OCI-LY1 (cell line): ENCODE measurements at regions not wholly inside any gene's neighbourhood (a gene's known extent, or its start where the extent isn't known, plus 50 kb on each side); places are given as distances from the start of the nearest gene placed in this dataset.
A peak's percentile ranks its signal among the peaks of the same experiment; 100 is the strongest.
"Not testable (repeated sequence)": the region's sequence is repeated elsewhere in the genome, so short reads cannot be mapped to it uniquely, and the experiment has no call there.

Experiments used
- H2AFZ ChIP-seq: fragments of 200-600 bp; sonication (generic), shearing (Covaris generic); 2 replicates; pipeline ENCODE4 v1.6.0; 2014; ENCODE audit warnings: antibody characterized with exemption, mild to moderate bottlenecking, low read length
- H3F3A ChIP-seq: fragments of 200-600 bp; sonication (generic), shearing (Covaris generic); 2 replicates; pipeline ENCODE4 v1.6.0; 2014; ENCODE audit warnings: mild to moderate bottlenecking, antibody characterized with exemption, low read length, moderate library complexity; ENCODE audit not compliant: insufficient read depth
- H3K27ac ChIP-seq: fragments of 200-600 bp; sonication (generic); 2 replicates; pipeline ENCODE4 v1.5.1; 2014; ENCODE audit warnings: low read length, mixed run types, mild to moderate bottlenecking, low read depth; ENCODE audit not compliant: poor library complexity, severe bottlenecking
- H3K27me3 ChIP-seq: fragments of 200-600 bp; sonication (generic); 2 replicates; pipeline ENCODE4 v1.6.0; 2014; ENCODE audit warnings: antibody characterized with exemption, mild to moderate bottlenecking, low read length, moderate library complexity; ENCODE audit not compliant: insufficient read depth
- H3K36me3 ChIP-seq: fragments of 200-600 bp; sonication (generic); 2 replicates; pipeline ENCODE4 v1.6.1; 2014; ENCODE audit warnings: mild to moderate bottlenecking, antibody characterized with exemption, low read length, moderate library complexity, mixed read lengths; ENCODE audit not compliant: insufficient read depth
- H3K4me1 ChIP-seq: fragments of 200-600 bp; sonication (generic); 2 replicates; pipeline ENCODE4 v1.5.1; 2014; ENCODE audit warnings: mild to moderate bottlenecking, low read length, moderate library complexity; ENCODE audit not compliant: insufficient read depth, severe bottlenecking
- H3K4me2 ChIP-seq: fragments of 200-600 bp; sonication (generic), shearing (Covaris generic); 2 replicates; pipeline ENCODE4 v1.6.1; 2014; ENCODE audit warnings: low read length
- H3K4me3 ChIP-seq: fragments of 200-600 bp; sonication (generic); 2 replicates; pipeline ENCODE4 v1.5.1; 2014; ENCODE audit warnings: low read length, low read depth, mild to moderate bottlenecking, mixed read lengths; ENCODE audit not compliant: poor library complexity, severe bottlenecking
- H3K79me2 ChIP-seq: fragments of 200-600 bp; shearing (Covaris generic); 2 replicates; pipeline ENCODE4 v1.6.1; 2016; ENCODE audit warnings: mixed run types, low read length, mixed read lengths; ENCODE audit not compliant: insufficient read depth
- H3K9ac ChIP-seq: fragments of 200-600 bp; sonication (generic), shearing (Covaris generic); 2 replicates; pipeline ENCODE4 v1.6.1; 2014; ENCODE audit warnings: mild to moderate bottlenecking, low read length, mixed read lengths
- H3K9me2 ChIP-seq: fragments of 200-600 bp; sonication (generic), shearing (Covaris generic); 2 replicates; pipeline ENCODE4 v1.6.1; 2014; ENCODE audit warnings: low read depth, mild to moderate bottlenecking, low read length, mixed read lengths
- H3K9me3 ChIP-seq: fragments of 200-600 bp; shearing (Covaris generic); 2 replicates; pipeline ENCODE4 v1.6.1; 2014; ENCODE audit warnings: low read length, mixed read lengths
- H4K20me1 ChIP-seq: fragments of 200-600 bp; sonication (generic), shearing (Covaris generic); 2 replicates; pipeline ENCODE4 v1.6.0; 2016; ENCODE audit warnings: mild to moderate bottlenecking, low read length; ENCODE audit not compliant: insufficient read depth
- EZH2 ChIP-seq: fragments of 200-600 bp; sonication (generic), shearing (Covaris generic); IDR thresholded peaks from 2 replicates; pipeline ENCODE4 v1.8.0; 2017; ENCODE audit warnings: borderline replicate concordance, mixed run types, mild to moderate bottlenecking, antibody characterized with exemption, low read length, moderate library complexity, mixed read lengths
- TF ChIP-seq, protein P1 (sequence below): fragments of 200-600 bp; sonication (generic), shearing (Covaris generic); IDR thresholded peaks from 2 replicates; pipeline ENCODE4 v1.5.1; 2017; ENCODE audit warnings: mild to moderate bottlenecking, antibody characterized with exemption, low read length, moderate library complexity, mixed read lengths

DNA sequence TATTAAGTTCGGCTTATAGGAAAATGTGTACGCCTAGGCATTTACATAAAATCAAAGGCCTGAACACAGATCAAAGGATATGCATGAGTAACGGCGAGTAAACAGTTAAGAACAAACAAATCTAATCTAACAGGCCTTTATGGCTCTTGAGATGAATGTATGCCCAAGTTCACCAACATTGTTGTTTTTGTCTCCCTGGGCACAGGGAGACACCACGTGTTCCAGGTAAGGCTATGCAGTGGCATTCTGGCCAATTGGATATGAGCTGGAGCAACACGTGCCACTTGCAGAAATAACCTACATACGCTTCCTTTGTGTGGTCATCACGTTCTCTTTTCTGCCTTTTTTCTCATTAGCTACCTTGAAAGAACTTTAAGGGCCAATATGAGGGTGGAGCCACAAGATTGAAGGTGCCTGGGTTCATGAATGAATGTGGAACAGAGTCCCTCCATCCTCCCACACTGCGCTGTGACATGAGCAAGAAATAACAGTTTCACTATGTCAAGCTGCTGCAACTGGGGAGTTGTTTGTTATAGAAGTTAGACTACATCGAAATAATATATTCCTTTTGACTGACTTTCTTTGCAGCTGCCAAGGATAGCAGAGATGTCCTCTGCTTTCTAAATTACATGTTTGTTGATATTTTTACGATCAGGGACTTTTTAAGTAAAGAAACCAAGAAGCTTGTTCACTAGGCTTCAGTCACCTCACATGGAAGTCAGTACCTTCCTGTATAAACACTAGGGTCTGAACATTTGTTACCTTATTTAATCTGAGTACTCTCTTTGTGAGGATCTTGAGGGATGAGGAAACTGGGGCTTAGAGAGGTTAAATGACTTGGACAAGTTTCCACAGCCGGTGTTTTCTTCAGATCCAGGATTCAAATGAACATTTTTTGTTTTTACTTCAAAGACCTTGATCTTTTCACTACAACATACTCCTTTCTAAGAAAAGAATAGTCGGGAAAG is 427.5 kb upstream of the TBL1XR1 start:
- TF ChIP-seq, protein P1, sequence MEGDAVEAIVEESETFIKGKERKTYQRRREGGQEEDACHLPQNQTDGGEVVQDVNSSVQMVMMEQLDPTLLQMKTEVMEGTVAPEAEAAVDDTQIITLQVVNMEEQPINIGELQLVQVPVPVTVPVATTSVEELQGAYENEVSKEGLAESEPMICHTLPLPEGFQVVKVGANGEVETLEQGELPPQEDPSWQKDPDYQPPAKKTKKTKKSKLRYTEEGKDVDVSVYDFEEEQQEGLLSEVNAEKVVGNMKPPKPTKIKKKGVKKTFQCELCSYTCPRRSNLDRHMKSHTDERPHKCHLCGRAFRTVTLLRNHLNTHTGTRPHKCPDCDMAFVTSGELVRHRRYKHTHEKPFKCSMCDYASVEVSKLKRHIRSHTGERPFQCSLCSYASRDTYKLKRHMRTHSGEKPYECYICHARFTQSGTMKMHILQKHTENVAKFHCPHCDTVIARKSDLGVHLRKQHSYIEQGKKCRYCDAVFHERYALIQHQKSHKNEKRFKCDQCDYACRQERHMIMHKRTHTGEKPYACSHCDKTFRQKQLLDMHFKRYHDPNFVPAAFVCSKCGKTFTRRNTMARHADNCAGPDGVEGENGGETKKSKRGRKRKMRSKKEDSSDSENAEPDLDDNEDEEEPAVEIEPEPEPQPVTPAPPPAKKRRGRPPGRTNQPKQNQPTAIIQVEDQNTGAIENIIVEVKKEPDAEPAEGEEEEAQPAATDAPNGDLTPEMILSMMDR = no peak
- no peak for TF ChIP-seq EZH2
- Histone ChIP-seq H3K4me1 (no peaks in the 10 kb centered on the region), H3K9me2 (no peaks in the 10 kb centered on the region; the same call in 1 of the 2 replicates), H3K4me3 (no peak overlapping the region), H3K9ac (no peak overlapping the region), H3K4me2 (peak overlapping the region; percentile 1; the same call in 1 of the 2 replicates), H3K27me3 (no peaks in the 10 kb centered on the region), H3K9me3 (no peaks in the 10 kb centered on the region), H3F3A (no peaks in the 10 kb centered on the region), H2AFZ (no peak overlapping the region), H3K27ac (no peak overlapping the region), H3K36me3 (no peaks in the 10 kb centered on the region), H4K20me1 (no peaks in the 10 kb centered on the region), H3K79me2 (no peaks in the 10 kb centered on the region)

DNA sequence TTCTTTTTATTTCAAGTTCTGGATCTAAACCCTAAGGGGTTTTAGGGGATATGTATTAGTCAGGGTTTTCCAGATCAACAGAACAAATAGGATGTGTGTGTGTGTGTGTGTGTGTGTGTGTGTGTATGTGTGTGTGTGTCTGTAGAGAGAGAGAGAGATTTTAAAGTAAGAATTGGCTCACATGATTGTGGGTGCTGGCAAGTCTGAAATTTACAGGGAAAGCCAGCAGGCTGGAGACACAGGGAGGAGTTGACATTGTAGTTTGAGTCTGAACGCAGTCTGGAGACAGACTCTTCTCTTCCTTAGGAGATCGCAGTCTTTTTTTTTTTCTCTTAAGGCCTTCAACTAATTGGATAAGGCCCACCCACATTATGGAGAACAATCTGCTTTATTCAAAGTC is 428.8 kb upstream of the TBL1XR1 start:
- H3K4me2 ChIP-seq = no peak overlapping the region
- H2AFZ ChIP-seq = no peak overlapping the region
- no peaks in the 10 kb centered on the region; the same call in 1 of the 2 replicates for H3K9me2 ChIP-seq
- H3K27ac ChIP-seq = no peak overlapping the region
- no peak overlapping the region for H3K9ac ChIP-seq
- H3K4me1 ChIP-seq = no peaks in the 10 kb centered on the region
- no peaks in the 10 kb centered on the region for H4K20me1 ChIP-seq
- H3K27me3 ChIP-seq = no peaks in the 10 kb centered on the region
- no peaks in the 10 kb centered on the region for H3F3A ChIP-seq
- no peaks in the 10 kb centered on the region for H3K79me2 ChIP-seq
- no peak overlapping the region for H3K4me3 ChIP-seq
- TF ChIP-seq, protein P1 = no peak
- TF ChIP-seq EZH2 = no peak
- H3K36me3 ChIP-seq = no peaks in the 10 kb centered on the region
- H3K9me3 ChIP-seq = no peaks in the 10 kb centered on the region

DNA sequence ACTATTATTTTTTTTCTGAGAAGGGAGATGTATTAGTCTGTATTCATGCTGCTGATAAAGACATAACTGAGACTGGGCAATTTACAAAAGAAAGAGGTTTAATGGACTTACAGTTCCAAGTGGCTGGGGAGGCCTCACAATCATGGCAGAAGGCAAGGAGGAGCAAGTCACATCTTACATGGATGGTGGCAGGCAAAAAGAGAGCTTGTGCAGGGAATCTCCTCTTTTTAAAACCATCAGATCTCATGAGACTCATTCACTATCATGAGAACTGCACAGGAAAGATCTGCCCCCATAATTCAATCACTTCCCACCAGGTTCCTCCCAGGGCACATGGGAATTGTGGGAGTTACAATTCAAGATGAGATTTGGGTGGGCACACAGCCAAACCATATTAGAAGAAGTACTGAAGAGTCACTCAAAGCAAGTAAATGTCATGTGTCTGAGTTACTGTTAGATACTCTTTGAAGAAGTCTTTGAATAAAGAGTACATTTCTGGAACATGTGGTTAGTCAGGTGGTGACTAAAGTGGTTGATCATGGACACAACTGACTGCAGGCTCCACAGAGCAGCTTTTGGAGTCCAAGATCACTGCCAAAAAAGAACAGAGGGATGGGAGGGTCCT is 430.9 kb upstream of the TBL1XR1 start:
- H3K27ac ChIP-seq = not testable (repeated sequence)

More for the DNA sequence above, 430.9 kb upstream of the TBL1XR1 start:
- H3K4me1 ChIP-seq, H3K9me2 ChIP-seq, H3F3A ChIP-seq, H3K36me3 ChIP-seq, H3K4me3 ChIP-seq, H2AFZ ChIP-seq, H3K4me2 ChIP-seq, H3K27me3 ChIP-seq, H4K20me1 ChIP-seq, H3K9me3 ChIP-seq, H3K79me2 ChIP-seq, H3K9ac ChIP-seq: not testable (repeated sequence)
